ENCODE measurements at regions not wholly inside any gene's neighbourhood (a gene's known extent, or its start where the extent isn't known, plus 50 kb on each side); places are given as distances from the start of the nearest gene placed in this dataset.

DNA sequence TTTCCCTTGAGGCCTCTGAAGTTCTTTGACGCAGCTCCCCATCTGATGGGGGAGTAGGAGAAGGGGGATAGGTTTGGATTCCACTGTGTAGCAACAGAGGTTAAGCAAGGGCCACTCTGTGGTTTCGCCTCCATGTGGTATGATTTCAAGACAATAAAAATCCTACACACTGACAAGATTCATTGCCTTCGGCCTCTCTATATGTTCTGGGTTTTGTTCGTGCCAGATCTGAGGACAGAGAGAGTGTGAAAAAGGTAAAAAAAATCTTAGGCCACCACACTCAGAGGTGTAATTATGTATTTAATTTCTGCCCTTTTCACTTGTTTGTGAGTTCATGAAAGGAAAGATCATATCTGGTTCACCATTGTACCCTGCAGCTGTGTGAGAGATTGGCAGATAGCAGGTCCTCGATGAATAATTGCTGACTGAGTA, 715.2 kb upstream of the ZNF608 start:
- TF ChIP-seq POLR2A (IDR thresholded peaks at IDR 0.05; ENCODE audit: low read depth, low read length), result no peak
- TF ChIP-seq POLR2AphosphoS5 (IDR thresholded peaks at IDR 0.05; ENCODE audit: low read depth, low read length), result no peak
- no peak for TF ChIP-seq TAF1 (IDR thresholded peaks at IDR 0.05; ENCODE audit: borderline replicate concordance, low read depth, low read length)

Measured in GM12892 (cell line).